ENCODE measurements at regions not wholly inside any gene's neighbourhood (a gene's known extent, or its start where the extent isn't known, plus 50 kb on each side); places are given as distances from the start of the nearest gene placed in this dataset.

GRCh38 chr3:75985432-75985831, 200.1 kb upstream of the ZNF717 start:
- no peak overlapping the region for H3K9ac ChIP-seq (ENCODE audit: low read length in 3 of 3)
- H3K27me3 ChIP-seq (ENCODE audit: control insufficient read depth, insufficient read depth, low read length) = no peaks in the 10 kb centered on the region
- intact Hi-C loops (cut with DNase I) = no loop called here
- no peaks in the 10 kb centered on the region for H3K36me3 ChIP-seq (ENCODE audit: control insufficient read depth in 2 of 3, insufficient read depth in 3 of 3, low read length in 3 of 3)
- H3K4me1 ChIP-seq (ENCODE audit: control insufficient read depth in 2 of 3, insufficient read depth in 2 of 3, low read depth in 1 of 3, low read length in 3 of 3) = no peaks in the 10 kb centered on the region
- H3K9me3 ChIP-seq (ENCODE audit: control insufficient read depth in 2 of 3, insufficient read depth in 1 of 3, low read length in 3 of 3) = no peaks in the 10 kb centered on the region
- no peak overlapping the region for H3K27ac ChIP-seq (ENCODE audit: low read depth in 2 of 2, low read length in 2 of 2)
- DNase-seq = no peak
- FAIRE-seq = no peak
- H3K4me3 ChIP-seq (ENCODE audit: low read length in 3 of 3) = no peak overlapping the region
- TF ChIP-seq, protein P1, sequence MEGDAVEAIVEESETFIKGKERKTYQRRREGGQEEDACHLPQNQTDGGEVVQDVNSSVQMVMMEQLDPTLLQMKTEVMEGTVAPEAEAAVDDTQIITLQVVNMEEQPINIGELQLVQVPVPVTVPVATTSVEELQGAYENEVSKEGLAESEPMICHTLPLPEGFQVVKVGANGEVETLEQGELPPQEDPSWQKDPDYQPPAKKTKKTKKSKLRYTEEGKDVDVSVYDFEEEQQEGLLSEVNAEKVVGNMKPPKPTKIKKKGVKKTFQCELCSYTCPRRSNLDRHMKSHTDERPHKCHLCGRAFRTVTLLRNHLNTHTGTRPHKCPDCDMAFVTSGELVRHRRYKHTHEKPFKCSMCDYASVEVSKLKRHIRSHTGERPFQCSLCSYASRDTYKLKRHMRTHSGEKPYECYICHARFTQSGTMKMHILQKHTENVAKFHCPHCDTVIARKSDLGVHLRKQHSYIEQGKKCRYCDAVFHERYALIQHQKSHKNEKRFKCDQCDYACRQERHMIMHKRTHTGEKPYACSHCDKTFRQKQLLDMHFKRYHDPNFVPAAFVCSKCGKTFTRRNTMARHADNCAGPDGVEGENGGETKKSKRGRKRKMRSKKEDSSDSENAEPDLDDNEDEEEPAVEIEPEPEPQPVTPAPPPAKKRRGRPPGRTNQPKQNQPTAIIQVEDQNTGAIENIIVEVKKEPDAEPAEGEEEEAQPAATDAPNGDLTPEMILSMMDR (IDR thresholded peaks at IDR 0.05; ENCODE audit: borderline replicate concordance, extremely low read depth, insufficient read depth) = no peak

DNA sequence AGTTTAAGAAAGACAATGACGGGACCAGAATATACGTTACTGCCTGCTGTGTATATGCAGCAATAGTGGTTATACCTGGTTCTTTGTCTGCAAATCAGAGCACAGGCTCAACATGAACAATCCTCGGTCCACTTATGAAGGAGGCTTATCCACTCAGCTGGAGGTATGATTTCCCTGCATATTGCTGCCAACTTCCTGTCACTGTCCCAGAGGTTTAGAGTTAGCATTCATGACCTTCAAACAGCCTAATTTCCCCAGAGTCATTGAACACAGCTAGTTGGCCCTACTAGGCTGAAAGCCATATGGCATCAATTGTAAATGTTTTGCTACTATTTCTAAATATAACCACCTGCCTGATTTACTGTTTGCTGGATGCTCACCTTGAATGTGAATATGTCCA, 224.9 kb upstream of the ZNF717 start:
- FAIRE-seq = no peak
- intact Hi-C loops (cut with DNase I) = no loop called here
- TF ChIP-seq, protein P1 (IDR thresholded peaks at IDR 0.05; ENCODE audit: borderline replicate concordance, extremely low read depth, insufficient read depth) = no peak

GRCh38 chr3:76011121-76011520, 225.8 kb upstream of the ZNF717 start:
- H3K4me3 ChIP-seq (ENCODE audit: low read length in 3 of 3) = no peak overlapping the region
- DNase-seq = no peak
- no peak overlapping the region for H3K27ac ChIP-seq (ENCODE audit: low read depth in 2 of 2, low read length in 2 of 2)
- H3K9ac ChIP-seq (ENCODE audit: low read length in 3 of 3) = no peak overlapping the region
- TF ChIP-seq, protein P1 (IDR thresholded peaks at IDR 0.05; ENCODE audit: borderline replicate concordance, extremely low read depth, insufficient read depth) = no peak
- no peaks in the 10 kb centered on the region for H3K4me1 ChIP-seq (ENCODE audit: control insufficient read depth in 2 of 3, insufficient read depth in 2 of 3, low read depth in 1 of 3, low read length in 3 of 3)
- no peaks in the 10 kb centered on the region for H3K36me3 ChIP-seq (ENCODE audit: control insufficient read depth in 2 of 3, insufficient read depth in 3 of 3, low read length in 3 of 3)
- H3K27me3 ChIP-seq (ENCODE audit: control insufficient read depth, insufficient read depth, low read length) = no peaks in the 10 kb centered on the region
- no peak for FAIRE-seq
- intact Hi-C loops (cut with DNase I) = no loop called here
- H3K9me3 ChIP-seq (ENCODE audit: control insufficient read depth in 2 of 3, insufficient read depth in 1 of 3, low read length in 3 of 3) = no peaks in the 10 kb centered on the region

More for the DNA sequence above, 224.9 kb upstream of the ZNF717 start:
- DNase-seq = no peak
- H3K27ac ChIP-seq (ENCODE audit: low read depth in 2 of 2, low read length in 2 of 2) = no peak overlapping the region
- no peaks in the 10 kb centered on the region for H3K36me3 ChIP-seq (ENCODE audit: control insufficient read depth in 2 of 3, insufficient read depth in 3 of 3, low read length in 3 of 3)
- no peak overlapping the region for H3K4me3 ChIP-seq (ENCODE audit: low read length in 3 of 3)
- H3K4me1 ChIP-seq (ENCODE audit: control insufficient read depth in 2 of 3, insufficient read depth in 2 of 3, low read depth in 1 of 3, low read length in 3 of 3) = no peaks in the 10 kb centered on the region
- H3K27me3 ChIP-seq (ENCODE audit: control insufficient read depth, insufficient read depth, low read length) = no peaks in the 10 kb centered on the region
- H3K9me3 ChIP-seq (ENCODE audit: control insufficient read depth in 2 of 3, insufficient read depth in 1 of 3, low read length in 3 of 3) = no peaks in the 10 kb centered on the region
- no peak overlapping the region for H3K9ac ChIP-seq (ENCODE audit: low read length in 3 of 3)

GRCh38 chr3:76015496-76015895, 230.1 kb upstream of the ZNF717 start:
- no peak for FAIRE-seq
- Histone ChIP-seq H3K27me3 (ENCODE audit: control insufficient read depth, insufficient read depth, low read length) (no peaks in the 10 kb centered on the region), H3K36me3 (ENCODE audit: control insufficient read depth in 2 of 3, insufficient read depth in 3 of 3, low read length in 3 of 3) (no peaks in the 10 kb centered on the region), H3K9me3 (ENCODE audit: control insufficient read depth in 2 of 3, insufficient read depth in 1 of 3, low read length in 3 of 3) (no peaks in the 10 kb centered on the region), H3K4me3 (ENCODE audit: low read length in 3 of 3) (no peak overlapping the region), H3K9ac (ENCODE audit: low read length in 3 of 3) (no peak overlapping the region), H3K27ac (ENCODE audit: low read depth in 2 of 2, low read length in 2 of 2) (no peak overlapping the region), H3K4me1 (ENCODE audit: control insufficient read depth in 2 of 3, insufficient read depth in 2 of 3, low read depth in 1 of 3, low read length in 3 of 3) (no peaks in the 10 kb centered on the region)
- intact Hi-C loops (cut with DNase I) = no loop called here
- DNase-seq = no peak
- TF ChIP-seq, protein P1 (IDR thresholded peaks at IDR 0.05; ENCODE audit: borderline replicate concordance, extremely low read depth, insufficient read depth) = no peak
